NCI-H1092 treated with DMSO at 0.1 percent for 48 hours (cell line): ENCODE measurements at regions not wholly inside any gene's neighbourhood (a gene's known extent, or its start where the extent isn't known, plus 50 kb on each side); places are given as distances from the start of the nearest gene placed in this dataset.
A peak's percentile ranks its signal among the peaks of the same experiment; 100 is the strongest.
"Not testable (repeated sequence)": the region's sequence is repeated elsewhere in the genome, so short reads cannot be mapped to it uniquely, and the experiment has no call there.

Experiments
- DNase-seq: peaks from one replicate; lab custom pipeline; 2025; lab: John Stamatoyannopoulos, UW

GRCh38 chr16:29130131-29130711, 145.4 kb downstream of the LAT start:
- DNase-seq = not testable (repeated sequence)

GRCh38 chr16:29129458-29130038, 144.7 kb downstream of the LAT start:
- DNase-seq = not testable (repeated sequence)

- DNase-seq = not testable (repeated sequence)
Observed at GRCh38 chr16:29128732-29129457, 144.0 kb downstream of the LAT start.

GRCh38 chr16:29127806-29128420, 143.1 kb downstream of the LAT start:
- not testable (repeated sequence) for DNase-seq

- no peak for DNase-seq
Observed at GRCh38 chr16:29126616-29127015, 141.8 kb downstream of the LAT start.

GRCh38 chr16:29126057-29126494, 141.2 kb downstream of the LAT start:
- no peak for DNase-seq

- DNase-seq = no peak
Observed at GRCh38 chr16:29124828-29125227, 140.0 kb downstream of the LAT start.

- DNase-seq = not testable (repeated sequence)
Observed at GRCh38 chr16:29124162-29124561, 139.3 kb downstream of the LAT start.

GRCh38 chr16:29120680-29121079, 135.8 kb downstream of the LAT start:
- not testable (repeated sequence) for DNase-seq

GRCh38 chr16:29118301-29118957, 133.6 kb downstream of the LAT start:
- DNase-seq = not testable (repeated sequence)

- DNase-seq = no peak
Observed at GRCh38 chr16:29117631-29118030, 132.8 kb downstream of the LAT start.

- no peak for DNase-seq
Observed at GRCh38 chr16:29116980-29117379, 132.1 kb downstream of the LAT start.

GRCh38 chr16:29116207-29116606, 131.4 kb downstream of the LAT start:
- not testable (repeated sequence) for DNase-seq

- not testable (repeated sequence) for DNase-seq
Observed at GRCh38 chr16:29115802-29116141, 130.9 kb downstream of the LAT start.

- DNase-seq = peak; percentile 4
Observed at GRCh38 chr16:29114989-29115801, 130.3 kb downstream of the LAT start.

GRCh38 chr16:29114574-29114973, 129.7 kb downstream of the LAT start:
- no peak for DNase-seq

- not testable (repeated sequence) for DNase-seq
Observed at GRCh38 chr16:29113446-29113845, 128.6 kb downstream of the LAT start.

GRCh38 chr16:29112755-29113347, 128.0 kb downstream of the LAT start:
- DNase-seq = no peak

- DNase-seq = not testable (repeated sequence)
Observed at GRCh38 chr16:29111901-29112680, 127.2 kb downstream of the LAT start.

- no peak for DNase-seq
Observed at GRCh38 chr16:29111421-29111820, 126.6 kb downstream of the LAT start.
